Loucy (cell line): ENCODE measurements at regions not wholly inside any gene's neighbourhood (a gene's known extent, or its start where the extent isn't known, plus 50 kb on each side); places are given as distances from the start of the nearest gene placed in this dataset.

Experiments
- H2AFZ ChIP-seq: fragments of 200-600 bp; sonication (generic); 2 replicates; pipeline ENCODE4 v1.6.0; 2016; ENCODE audit warnings: antibody characterized with exemption, mild to moderate bottlenecking, low read length, moderate library complexity
- H3F3A ChIP-seq: fragments of 200-600 bp; 2 replicates; pipeline ENCODE4 v1.6.0; 2016; ENCODE audit warnings: antibody characterized with exemption, low read depth, mild to moderate bottlenecking
- H3K27me3 ChIP-seq: fragments of 200-600 bp; sonication (generic); 2 replicates; pipeline ENCODE4 v1.6.1; 2014; ENCODE audit warnings: low read length, mild to moderate bottlenecking; ENCODE audit not compliant: insufficient read depth, poor library complexity, severe bottlenecking
- H3K36me3 ChIP-seq: fragments of 200-600 bp; sonication (generic); 2 replicates; pipeline ENCODE4 v1.6.1; 2016; ENCODE audit warnings: low read length; ENCODE audit not compliant: insufficient read depth
- H3K4me1 ChIP-seq: fragments of 200-600 bp; sonication (generic); 2 replicates; pipeline ENCODE4 v1.5.1; 2014; ENCODE audit warnings: low read length, mild to moderate bottlenecking; ENCODE audit not compliant: insufficient read depth, poor library complexity, severe bottlenecking
- H3K4me2 ChIP-seq: fragments of 200-600 bp; sonication (generic); 2 replicates; pipeline ENCODE4 v1.6.0; 2014; ENCODE audit warnings: antibody characterized with exemption, low read length, low read depth, mild to moderate bottlenecking; ENCODE audit not compliant: poor library complexity, severe bottlenecking
- H3K4me3 ChIP-seq: fragments of 200-600 bp; sonication (generic); 2 replicates; pipeline ENCODE4 v1.5.1; 2014; ENCODE audit warnings: low read length, mild to moderate bottlenecking, mixed read lengths; ENCODE audit not compliant: poor library complexity, severe bottlenecking
- H3K79me2 ChIP-seq: fragments of 200-600 bp; sonication (generic); 2 replicates; pipeline ENCODE4 v1.6.1; 2014; ENCODE audit warnings: low read length; ENCODE audit not compliant: insufficient read depth
- H3K9ac ChIP-seq: fragments of 200-600 bp; sonication (generic); 2 replicates; pipeline ENCODE4 v1.6.0; 2014; ENCODE audit warnings: mild to moderate bottlenecking, low read depth, low read length, moderate library complexity; ENCODE audit not compliant: poor library complexity, severe bottlenecking
- H3K9me2 ChIP-seq: fragments of 200-600 bp; sonication (generic); replicated peaks from 2 replicates; pipeline ENCODE4 v1.6.1; 2016; ENCODE audit warnings: low read depth, low read length, mixed read lengths
- H3K9me3 ChIP-seq: fragments of 200-600 bp; sonication (generic); 2 replicates; pipeline ENCODE4 v1.6.1; 2014; ENCODE audit warnings: mild to moderate bottlenecking, antibody characterized with exemption, low read length, low read depth; ENCODE audit not compliant: insufficient read depth
- H4K20me1 ChIP-seq: fragments of 200-600 bp; sonication (generic); 2 replicates; pipeline ENCODE4 v1.6.0; 2014; ENCODE audit warnings: antibody characterized with exemption, low read length, mild to moderate bottlenecking; ENCODE audit not compliant: insufficient read depth, poor library complexity, severe bottlenecking
- CTCF ChIP-seq: fragments of 200-600 bp; sonication (generic); conservative IDR thresholded peaks from 2 replicates; pipeline ENCODE4 v1.5.1; 2014; ENCODE audit warnings: mild to moderate bottlenecking, antibody characterized with exemption, low read length
- EZH2phosphoT487 ChIP-seq: fragments of 200-600 bp; IDR thresholded peaks from 2 replicates; pipeline ENCODE4 v1.6.1; 2018; ENCODE audit warnings: antibody characterized with exemption, mild to moderate bottlenecking, moderate library complexity, borderline replicate concordance

DNA sequence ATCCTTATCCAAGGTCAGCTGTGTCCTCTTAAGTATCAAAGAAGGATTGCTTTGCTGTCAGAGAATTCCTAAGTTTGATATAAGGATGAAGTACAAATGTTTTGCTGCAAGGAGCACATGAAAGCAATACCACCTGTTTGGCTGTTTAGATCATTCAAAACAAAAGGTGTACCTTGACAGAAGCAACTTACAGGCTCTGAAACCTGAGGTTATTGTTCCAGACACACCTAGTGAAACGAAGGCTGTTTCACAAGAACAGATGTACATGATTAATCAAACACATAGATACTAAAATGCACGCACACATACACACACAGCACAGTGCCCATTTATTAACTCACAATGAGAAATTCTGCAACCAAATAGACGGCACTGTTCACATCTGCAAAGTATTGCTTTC is 166.2 kb downstream of the RBM43 start:
- Histone ChIP-seq H3K4me2 (no peak overlapping the region), H3K79me2 (no peaks in the 10 kb centered on the region), H3K4me1 (peaks cover 12% of the 10 kb centered on the region), H3K9me2 (no peaks in the 10 kb centered on the region), H3K27me3 (no peaks in the 10 kb centered on the region), H3K9me3 (no peaks in the 10 kb centered on the region), H3K9ac (no peak overlapping the region), H4K20me1 (no peaks in the 10 kb centered on the region), H3F3A (no peaks in the 10 kb centered on the region), H3K36me3 (no peaks in the 10 kb centered on the region), H3K4me3 (no peak overlapping the region), H2AFZ (no peak overlapping the region)
- no peak for TF ChIP-seq CTCF
- no peak for TF ChIP-seq EZH2phosphoT487

GRCh38 chr2:151091583-151091982 is 170.1 kb downstream of the RBM43 start:
- H3K9me2 ChIP-seq = no peaks in the 10 kb centered on the region

DNA sequence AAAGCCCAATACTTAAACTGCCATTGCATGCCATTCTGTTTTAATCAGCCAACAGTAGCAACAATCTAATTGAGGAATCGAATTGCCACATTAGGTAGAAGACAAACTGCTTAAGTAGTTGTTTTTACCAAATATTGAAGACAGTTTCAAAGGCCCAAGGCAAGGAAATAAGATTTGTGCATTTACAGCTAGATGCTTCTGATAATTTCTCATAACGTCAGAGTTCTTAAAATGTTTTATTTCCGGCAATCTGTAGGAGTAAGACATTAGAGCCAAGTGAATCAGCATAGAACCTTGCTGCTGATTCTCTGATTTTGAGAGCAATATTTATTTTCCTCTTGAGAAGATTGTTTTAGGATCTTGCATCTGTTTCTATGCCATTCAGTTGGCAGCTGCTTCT is 174.3 kb downstream of the RBM43 start:
- Histone ChIP-seq H3K27me3 (no peaks in the 10 kb centered on the region), H3K9ac (no peak overlapping the region), H3K9me3 (no peaks in the 10 kb centered on the region), H3K4me2 (no peak overlapping the region), H3K79me2 (no peaks in the 10 kb centered on the region), H3K36me3 (no peaks in the 10 kb centered on the region), H4K20me1 (no peaks in the 10 kb centered on the region), H3F3A (no peaks in the 10 kb centered on the region), H2AFZ (no peak overlapping the region; the same call in 1 of the 2 replicates), H3K4me1 (peaks cover 16% of the 10 kb centered on the region), H3K9me2 (no peaks in the 10 kb centered on the region), H3K4me3 (no peak overlapping the region)
- TF ChIP-seq EZH2phosphoT487 (no peak), CTCF (no peak)

More at GRCh38 chr2:151091583-151091982, 170.1 kb downstream of the RBM43 start:
- Histone ChIP-seq H3F3A (no peaks in the 10 kb centered on the region), H3K36me3 (no peaks in the 10 kb centered on the region), H3K27me3 (no peaks in the 10 kb centered on the region), H3K79me2 (no peaks in the 10 kb centered on the region), H3K4me3 (no peak overlapping the region), H3K4me1 (peaks cover 12% of the 10 kb centered on the region), H2AFZ (no peak overlapping the region), H4K20me1 (no peaks in the 10 kb centered on the region), H3K4me2 (no peak overlapping the region), H3K9ac (no peak overlapping the region), H3K9me3 (no peaks in the 10 kb centered on the region)
- TF ChIP-seq CTCF = no peak
- no peak for TF ChIP-seq EZH2phosphoT487
